ENCODE measurements at regions not wholly inside any gene's neighbourhood (a gene's known extent, or its start where the extent isn't known, plus 50 kb on each side); places are given as distances from the start of the nearest gene placed in this dataset.
"Not testable (repeated sequence)": the region's sequence is repeated elsewhere in the genome, so short reads cannot be mapped to it uniquely, and the experiment has no call there.

- CTCF ChIA-PET (ENCODE audit: partially characterized antibody) = no interaction called here
These were observed 1288.6 kb upstream of the EYS start for GRCh38 chr6:66995669-66996068.

DNA sequence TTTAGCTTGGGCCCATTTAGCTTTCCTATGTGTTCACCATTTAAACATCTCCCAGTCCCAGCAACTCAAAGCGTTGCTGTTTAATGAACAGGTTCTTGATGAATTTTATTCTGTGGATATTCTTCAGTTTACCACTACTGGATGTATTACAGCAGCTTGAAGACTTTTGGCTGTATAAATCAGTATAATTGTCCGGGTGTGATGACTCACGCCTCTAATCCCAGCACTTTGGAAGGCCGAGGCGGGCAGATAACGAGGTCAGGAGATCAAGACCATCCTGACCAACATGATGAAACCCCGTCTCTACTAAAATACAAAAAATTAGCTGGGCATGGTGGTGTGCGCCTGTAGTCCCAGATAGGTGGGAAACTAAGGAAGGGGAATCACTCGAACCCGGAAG, 1286.7 kb upstream of the EYS start:
- CTCF ChIA-PET (ENCODE audit: partially characterized antibody); H3K4me3 ChIP-seq (ENCODE audit: low read length in 2 of 2); intact Hi-C loops (cut with micrococcal nuclease); H3K9me3 ChIP-seq (ENCODE audit: control insufficient read depth in 1 of 2, low read length in 2 of 2); DNase-seq; H3K4me3 Mint-ChIP-seq; H3K27ac Mint-ChIP-seq; H3K27me3 ChIP-seq (ENCODE audit: insufficient read depth, low read length); H3K27me3 Mint-ChIP-seq; H3K27ac ChIP-seq (ENCODE audit: low read depth, low read length); H3K4me1 ChIP-seq (ENCODE audit: insufficient read depth, low read length); H3K36me3 Mint-ChIP-seq; H3K36me3 ChIP-seq (ENCODE audit: insufficient read depth, low read length); H3K4me1 Mint-ChIP-seq; POLR2A ChIA-PET (ENCODE audit: partially characterized antibody): not testable (repeated sequence)
- peaks cover 5 to 32% (median 17%) of the 10 kb centered on the region in 8 donors for H3K9me3 Mint-ChIP-seq

More at GRCh38 chr6:66995669-66996068, 1288.6 kb upstream of the EYS start:
- no peaks in the 10 kb centered on the region for H3K4me1 Mint-ChIP-seq
- H3K36me3 Mint-ChIP-seq = peaks cover 0 to 2% of the 10 kb centered on the region in 2 donors
- no peak overlapping the region for H3K27ac Mint-ChIP-seq
- DNase-seq = no peak
- no peaks in the 10 kb centered on the region for H3K27me3 Mint-ChIP-seq
- H3K4me1 ChIP-seq (ENCODE audit: insufficient read depth, low read length) = no peaks in the 10 kb centered on the region
- H3K4me3 ChIP-seq (ENCODE audit: low read length in 2 of 2) = no peak overlapping the region
- H3K36me3 ChIP-seq (ENCODE audit: insufficient read depth, low read length) = no peaks in the 10 kb centered on the region
- H3K27me3 ChIP-seq (ENCODE audit: insufficient read depth, low read length) = no peaks in the 10 kb centered on the region
- intact Hi-C loops (cut with micrococcal nuclease) = no loop called here
- H3K4me3 Mint-ChIP-seq = no peak overlapping the region
- peaks cover 0 to 5% of the 10 kb centered on the region in 2 donors for H3K9me3 ChIP-seq (ENCODE audit: control insufficient read depth in 1 of 2, low read length in 2 of 2)
- no peak overlapping the region for H3K27ac ChIP-seq (ENCODE audit: low read depth, low read length)
- peaks cover 5 to 37% (median 14%) of the 10 kb centered on the region in 8 donors for H3K9me3 Mint-ChIP-seq
- POLR2A ChIA-PET (ENCODE audit: partially characterized antibody) = no interaction called here

DNA sequence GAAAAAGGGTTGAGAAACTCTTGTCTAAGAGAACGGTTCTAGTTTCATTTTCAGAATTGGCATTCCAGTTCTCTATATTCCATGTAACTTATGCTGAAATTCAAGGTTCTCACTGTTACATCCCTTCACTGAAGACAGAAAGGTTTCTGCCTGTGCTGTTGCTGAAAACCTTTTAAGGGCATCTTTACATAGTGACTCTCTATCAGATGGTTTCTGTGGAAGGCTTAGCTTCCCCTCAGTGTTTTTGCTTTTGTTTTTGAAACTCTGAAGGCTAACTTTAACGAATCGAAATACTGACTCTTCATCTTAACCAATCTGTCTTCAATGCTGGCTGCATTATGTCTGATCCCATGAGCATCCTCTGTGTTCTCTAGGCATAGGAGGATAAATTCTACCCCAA, 1286.2 kb upstream of the EYS start:
- Mint-ChIP-seq H3K27ac (no peak overlapping the region), H3K4me3 (no peak overlapping the region), H3K9me3 (peaks cover 5 to 28% (median 18%) of the 10 kb centered on the region in 8 donors), H3K27me3 (no peaks in the 10 kb centered on the region), H3K4me1 (no peaks in the 10 kb centered on the region), H3K36me3 (peaks cover 0 to 2% of the 10 kb centered on the region in 2 donors)
- no peaks in the 10 kb centered on the region for H3K36me3 ChIP-seq (ENCODE audit: insufficient read depth, low read length)
- H3K27me3 ChIP-seq (ENCODE audit: insufficient read depth, low read length) = no peaks in the 10 kb centered on the region
- H3K27ac ChIP-seq (ENCODE audit: low read depth, low read length) = no peak overlapping the region
- no peak for DNase-seq
- H3K9me3 ChIP-seq (ENCODE audit: control insufficient read depth in 1 of 2, low read length in 2 of 2) = peaks cover 0 to 5% of the 10 kb centered on the region in 2 donors
- POLR2A ChIA-PET (ENCODE audit: partially characterized antibody) = no interaction called here
- intact Hi-C loops (cut with micrococcal nuclease) = no loop called here
- no peak overlapping the region for H3K4me3 ChIP-seq (ENCODE audit: low read length in 2 of 2)
- no peaks in the 10 kb centered on the region for H3K4me1 ChIP-seq (ENCODE audit: insufficient read depth, low read length)
- CTCF ChIA-PET (ENCODE audit: partially characterized antibody) = no interaction called here

DNA sequence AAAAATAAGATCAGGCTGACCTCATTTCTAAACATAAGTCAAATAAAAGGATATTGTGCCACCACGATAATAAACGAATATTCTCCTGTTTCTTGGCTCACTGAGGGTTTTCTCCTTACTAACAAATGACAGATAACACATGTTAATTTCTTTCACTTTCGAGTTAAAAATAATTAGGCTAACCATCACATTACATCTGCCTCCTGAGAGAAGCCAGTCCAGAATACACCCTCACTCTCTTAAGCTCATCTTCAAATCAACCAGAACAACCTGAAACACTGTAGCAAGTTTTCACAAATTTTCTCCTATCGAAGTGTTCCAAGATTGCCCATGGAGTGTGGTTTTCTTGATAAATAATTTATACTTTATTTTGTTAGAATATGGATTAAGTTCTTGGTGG, 1285.6 kb upstream of the EYS start:
- Mint-ChIP-seq H3K27ac (no peak overlapping the region), H3K9me3 (peaks cover 3 to 28% (median 17%) of the 10 kb centered on the region in 8 donors), H3K4me3 (no peak overlapping the region), H3K27me3 (no peaks in the 10 kb centered on the region), H3K36me3 (peaks cover 0 to 2% of the 10 kb centered on the region in 2 donors), H3K4me1 (no peaks in the 10 kb centered on the region)
- Histone ChIP-seq H3K27me3 (ENCODE audit: insufficient read depth, low read length) (no peaks in the 10 kb centered on the region), H3K27ac (ENCODE audit: low read depth, low read length) (no peak overlapping the region), H3K4me1 (ENCODE audit: insufficient read depth, low read length) (no peaks in the 10 kb centered on the region), H3K36me3 (ENCODE audit: insufficient read depth, low read length) (no peaks in the 10 kb centered on the region), H3K4me3 (ENCODE audit: low read length in 2 of 2) (no peak overlapping the region), H3K9me3 (ENCODE audit: control insufficient read depth in 1 of 2, low read length in 2 of 2) (peaks cover 0 to 2% of the 10 kb centered on the region in 2 donors)
- CTCF ChIA-PET (ENCODE audit: partially characterized antibody) = no interaction called here
- POLR2A ChIA-PET (ENCODE audit: partially characterized antibody) = no interaction called here
- intact Hi-C loops (cut with micrococcal nuclease) = no loop called here
- DNase-seq = no peak

- no peaks in the 10 kb centered on the region for H3K4me1 Mint-ChIP-seq
- H3K27me3 Mint-ChIP-seq = no peaks in the 10 kb centered on the region
- H3K9me3 Mint-ChIP-seq = peaks cover 3 to 33% (median 17%) of the 10 kb centered on the region in 8 donors
- no peaks in the 10 kb centered on the region for H3K27me3 ChIP-seq (ENCODE audit: insufficient read depth, low read length)
- intact Hi-C loops (cut with micrococcal nuclease) = no loop called here
- H3K9me3 ChIP-seq (ENCODE audit: control insufficient read depth in 1 of 2, low read length in 2 of 2) = peaks cover 0 to 4% of the 10 kb centered on the region in 2 donors
- DNase-seq = no peak
- no peak overlapping the region for H3K27ac Mint-ChIP-seq
- H3K27ac ChIP-seq (ENCODE audit: low read depth, low read length) = no peak overlapping the region
- H3K36me3 Mint-ChIP-seq = no peaks in the 10 kb centered on the region
- H3K36me3 ChIP-seq (ENCODE audit: insufficient read depth, low read length) = no peaks in the 10 kb centered on the region
- no peak overlapping the region for H3K4me3 ChIP-seq (ENCODE audit: low read length in 2 of 2)
- no peaks in the 10 kb centered on the region for H3K4me1 ChIP-seq (ENCODE audit: insufficient read depth, low read length)
- H3K4me3 Mint-ChIP-seq = no peak overlapping the region
- CTCF ChIA-PET (ENCODE audit: partially characterized antibody) = no interaction called here
- POLR2A ChIA-PET (ENCODE audit: partially characterized antibody) = no interaction called here
These were observed 1279.9 kb upstream of the EYS start for GRCh38 chr6:66986940-66987339.

DNA sequence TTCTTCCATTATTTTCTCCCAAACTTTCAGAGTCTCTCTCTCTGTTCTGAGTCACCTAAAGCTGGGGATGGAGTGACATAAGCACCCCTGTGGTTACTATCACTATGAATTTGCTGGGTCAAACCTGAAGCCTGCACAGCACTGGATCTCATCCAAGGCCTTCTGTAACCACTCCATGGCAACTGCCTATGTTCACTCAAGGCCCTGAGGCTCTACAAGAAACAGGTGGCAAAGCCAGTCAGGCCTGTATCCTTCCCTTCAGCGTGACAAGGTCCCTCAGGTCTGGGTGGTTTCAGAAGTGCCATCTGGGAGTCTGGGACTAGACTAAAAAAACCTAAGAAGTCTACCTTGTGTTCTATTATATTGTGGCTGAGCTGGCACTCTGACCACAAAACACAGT, 1278.8 kb upstream of the EYS start:
- Histone ChIP-seq H3K4me3 (ENCODE audit: low read length in 2 of 2) (no peak overlapping the region), H3K4me1 (ENCODE audit: insufficient read depth, low read length) (no peaks in the 10 kb centered on the region), H3K27ac (ENCODE audit: low read depth, low read length) (no peak overlapping the region), H3K27me3 (ENCODE audit: insufficient read depth, low read length) (no peaks in the 10 kb centered on the region), H3K36me3 (ENCODE audit: insufficient read depth, low read length) (no peaks in the 10 kb centered on the region), H3K9me3 (ENCODE audit: control insufficient read depth in 1 of 2, low read length in 2 of 2) (peaks cover 0 to 4% of the 10 kb centered on the region in 2 donors)
- POLR2A ChIA-PET (ENCODE audit: partially characterized antibody) = no interaction called here
- Mint-ChIP-seq H3K27ac (no peak overlapping the region), H3K27me3 (no peaks in the 10 kb centered on the region), H3K4me3 (no peak overlapping the region), H3K4me1 (no peaks in the 10 kb centered on the region), H3K36me3 (no peaks in the 10 kb centered on the region), H3K9me3 (peaks cover 3 to 25% (median 14%) of the 10 kb centered on the region in 8 donors)
- intact Hi-C loops (cut with micrococcal nuclease) = no loop called here
- DNase-seq = no peak
- CTCF ChIA-PET (ENCODE audit: partially characterized antibody) = no interaction called here

DNA sequence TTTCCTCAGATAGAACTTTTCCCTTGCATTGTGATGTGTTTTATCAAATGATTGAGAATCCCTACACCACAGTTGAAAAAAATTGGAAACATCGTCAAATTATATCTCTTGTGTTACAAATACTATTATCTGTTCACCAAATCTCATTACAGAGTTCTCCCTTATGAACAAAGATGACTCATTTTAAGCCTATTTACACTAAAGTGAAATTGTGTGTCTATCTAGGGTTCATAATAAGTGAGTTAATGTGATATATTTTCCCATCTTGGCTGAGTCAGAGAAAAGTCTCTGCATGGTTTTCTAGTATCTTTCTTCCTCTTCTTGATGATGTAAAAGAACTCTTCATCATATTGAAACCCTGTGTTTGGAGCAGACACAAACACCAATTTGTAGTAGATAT, 1263.3 kb upstream of the EYS start:
- ChIA-PET CTCF (ENCODE audit: partially characterized antibody) (no interaction called here), POLR2A (ENCODE audit: partially characterized antibody) (no interaction called here)
- no peak for DNase-seq
- Histone ChIP-seq H3K9me3 (ENCODE audit: control insufficient read depth in 1 of 2, low read length in 2 of 2) (no peaks in the 10 kb centered on the region), H3K4me3 (ENCODE audit: low read length in 2 of 2) (no peak overlapping the region), H3K27ac (ENCODE audit: low read depth, low read length) (no peak overlapping the region), H3K36me3 (ENCODE audit: insufficient read depth, low read length) (no peaks in the 10 kb centered on the region), H3K27me3 (ENCODE audit: insufficient read depth, low read length) (no peaks in the 10 kb centered on the region), H3K4me1 (ENCODE audit: insufficient read depth, low read length) (no peaks in the 10 kb centered on the region)
- H3K27me3 Mint-ChIP-seq = no peaks in the 10 kb centered on the region
- no peaks in the 10 kb centered on the region for H3K36me3 Mint-ChIP-seq
- no peak overlapping the region for H3K27ac Mint-ChIP-seq
- H3K4me1 Mint-ChIP-seq = no peaks in the 10 kb centered on the region
- H3K9me3 Mint-ChIP-seq = peaks cover 0 to 4% (median 0%) of the 10 kb centered on the region in 8 donors
- intact Hi-C loops (cut with micrococcal nuclease) = no loop called here
- no peak overlapping the region for H3K4me3 Mint-ChIP-seq

DNA sequence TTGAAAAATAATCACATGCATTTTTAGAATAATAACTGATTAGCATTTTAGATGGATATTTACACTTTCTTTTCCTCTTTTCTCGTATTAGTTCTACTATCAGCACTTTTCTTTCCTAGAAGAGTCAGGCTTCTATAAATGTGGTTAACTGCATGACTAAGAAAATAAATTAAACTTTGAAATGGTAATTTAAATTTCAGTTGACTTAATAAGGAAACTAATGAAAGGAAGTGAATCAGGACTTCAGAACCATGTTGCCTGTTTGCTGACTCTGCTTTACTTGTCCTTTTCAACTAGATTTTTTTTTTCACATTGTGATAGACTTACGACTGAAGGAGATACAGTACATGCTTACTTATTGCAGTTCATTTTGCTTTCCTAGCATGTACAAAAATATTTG, 1258.2 kb upstream of the EYS start:
- POLR2A ChIA-PET (ENCODE audit: partially characterized antibody) = no interaction called here
- DNase-seq = no peak
- H3K4me3 Mint-ChIP-seq = no peak overlapping the region
- H3K4me1 Mint-ChIP-seq = no peaks in the 10 kb centered on the region
- H3K4me1 ChIP-seq (ENCODE audit: insufficient read depth, low read length) = no peaks in the 10 kb centered on the region
- H3K27ac ChIP-seq (ENCODE audit: low read depth, low read length) = no peak overlapping the region
- no peak overlapping the region for H3K4me3 ChIP-seq (ENCODE audit: low read length in 2 of 2)
- H3K9me3 ChIP-seq (ENCODE audit: control insufficient read depth in 1 of 2, low read length in 2 of 2) = no peaks in the 10 kb centered on the region
- H3K27ac Mint-ChIP-seq = no peak overlapping the region
- no peaks in the 10 kb centered on the region for H3K27me3 ChIP-seq (ENCODE audit: insufficient read depth, low read length)
- H3K9me3 Mint-ChIP-seq = peaks cover 0 to 9% (median 6%) of the 10 kb centered on the region in 8 donors
- H3K36me3 Mint-ChIP-seq = no peaks in the 10 kb centered on the region
- CTCF ChIA-PET (ENCODE audit: partially characterized antibody) = no interaction called here
- intact Hi-C loops (cut with micrococcal nuclease) = no loop called here
- H3K27me3 Mint-ChIP-seq = no peaks in the 10 kb centered on the region
- no peaks in the 10 kb centered on the region for H3K36me3 ChIP-seq (ENCODE audit: insufficient read depth, low read length)
